ENCODE measurements at regions not wholly inside any gene's neighbourhood (a gene's known extent, or its start where the extent isn't known, plus 50 kb on each side); places are given as distances from the start of the nearest gene placed in this dataset.

GRCh38 chr2:82391386-82391785, 2067.7 kb downstream of the SUCLG1 start:
- H3K4me3 ChIP-seq (ENCODE audit: low read depth, low read length): no peak overlapping the region
- DNase-seq (ENCODE audit: low read depth): no peak
- TF ChIP-seq CTCF (IDR thresholded peaks at IDR 0.05; ENCODE audit: low read depth, low read length, missing control alignments): no peak

DNA sequence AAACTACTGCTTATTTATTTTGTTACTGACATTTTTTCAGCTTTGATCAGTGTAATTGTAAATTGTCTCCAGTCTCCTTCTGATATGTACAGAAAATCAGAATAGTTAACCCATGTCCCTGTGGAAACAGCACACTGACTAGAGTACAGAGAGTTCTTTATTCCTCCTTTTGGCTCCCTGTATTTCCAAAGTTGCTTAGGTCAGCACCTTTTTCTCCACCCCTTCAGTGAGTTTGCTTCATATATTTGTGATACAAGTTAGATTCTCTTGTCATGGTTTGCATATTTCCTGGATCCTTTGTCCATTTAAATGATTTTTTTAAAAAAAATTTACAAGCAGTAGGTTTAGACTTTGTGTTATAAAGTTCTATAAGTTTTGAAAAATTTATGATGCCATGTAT, 2051.1 kb upstream of the LRRTM1 start:
- no peak for TF ChIP-seq CTCF (IDR thresholded peaks at IDR 0.05; ENCODE audit: low read depth, low read length, missing control alignments)
- DNase-seq (ENCODE audit: low read depth): no peak
- H3K4me3 ChIP-seq (ENCODE audit: low read depth, low read length): no peak overlapping the region

DNA sequence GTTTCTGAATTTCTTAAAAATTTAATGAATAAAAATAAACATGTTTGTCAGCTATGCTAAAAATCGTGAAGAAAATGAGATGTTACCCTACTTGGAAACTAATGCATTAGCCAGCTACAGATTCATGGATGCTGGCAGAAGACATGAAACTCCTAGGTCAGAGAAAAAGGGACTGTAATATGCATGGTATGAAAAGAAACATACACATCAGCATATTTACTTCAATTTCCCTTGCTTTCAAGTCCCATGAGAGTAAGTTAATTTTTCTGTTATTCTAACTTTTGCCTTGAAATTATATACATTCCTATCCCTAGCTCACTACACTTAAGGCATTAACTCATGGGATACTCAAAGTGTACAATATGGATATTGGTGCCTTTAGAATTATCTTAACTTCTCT, 2041.4 kb upstream of the LRRTM1 start:
- TF ChIP-seq CTCF (IDR thresholded peaks at IDR 0.05; ENCODE audit: low read depth, low read length, missing control alignments): no peak
- no peak for DNase-seq (ENCODE audit: low read depth)
- no peak overlapping the region for H3K4me3 ChIP-seq (ENCODE audit: low read depth, low read length)

- H3K4me3 ChIP-seq (ENCODE audit: low read depth, low read length): no peak overlapping the region
- TF ChIP-seq CTCF (IDR thresholded peaks at IDR 0.05; ENCODE audit: low read depth, low read length, missing control alignments): no peak
- no peak for DNase-seq (ENCODE audit: low read depth)
These were observed 2040.1 kb upstream of the LRRTM1 start for GRCh38 chr2:82344670-82345069.

DNA sequence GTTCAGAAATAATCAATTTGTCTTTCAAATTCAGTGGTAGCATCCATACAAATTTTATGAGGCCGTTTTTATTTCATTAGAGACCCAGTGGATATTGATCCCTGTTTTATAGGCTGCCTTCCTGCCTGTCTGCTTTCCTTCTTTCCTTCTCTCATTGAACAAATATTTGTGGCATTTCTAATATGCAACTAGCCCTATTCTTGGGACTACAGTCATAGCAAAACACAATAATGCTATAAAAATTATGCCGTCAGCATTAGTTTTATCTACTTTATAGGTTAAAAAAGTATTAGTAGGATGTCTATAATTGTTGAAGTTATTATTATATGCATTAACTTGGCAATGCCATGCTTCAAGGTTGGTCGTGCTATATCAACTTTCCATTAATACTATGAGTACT, 2037.8 kb upstream of the LRRTM1 start:
- no peak overlapping the region for H3K4me3 ChIP-seq (ENCODE audit: low read depth, low read length)
- no peak for DNase-seq (ENCODE audit: low read depth)
- no peak for TF ChIP-seq CTCF (IDR thresholded peaks at IDR 0.05; ENCODE audit: low read depth, low read length, missing control alignments)

GRCh38 chr2:82340578-82341053, 2036.1 kb upstream of the LRRTM1 start:
- no peak for TF ChIP-seq CTCF (IDR thresholded peaks at IDR 0.05; ENCODE audit: low read depth, low read length, missing control alignments)
- no peak for DNase-seq (ENCODE audit: low read depth)
- no peak overlapping the region for H3K4me3 ChIP-seq (ENCODE audit: low read depth, low read length)

- H3K4me3 ChIP-seq (ENCODE audit: low read depth, low read length): no peak overlapping the region
- TF ChIP-seq CTCF (IDR thresholded peaks at IDR 0.05; ENCODE audit: low read depth, low read length, missing control alignments): no peak
These were observed 2035.3 kb upstream of the LRRTM1 start for GRCh38 chr2:82339805-82340204.

More at GRCh38 chr2:82339805-82340204, 2035.3 kb upstream of the LRRTM1 start:
- DNase-seq (ENCODE audit: low read depth): no peak
